Activated naive CD4-positive, alpha-beta T cell treated with anti-CD3 and anti-CD28 coated beads, Interleukin-2, amount 50 U/mL, for 72 hours (primary cell): ENCODE measurements at regions not wholly inside any gene's neighbourhood (a gene's known extent, or its start where the extent isn't known, plus 50 kb on each side); places are given as distances from the start of the nearest gene placed in this dataset.

ENCODE experiments used
- ATAC-seq, 2 donors: fragments of 150-1000 bp; cut with Tn5 transposase; 2 replicates each; pipeline ENCODE4 v1.10.0; 2021; ENCODE audit warnings: mild to moderate bottlenecking in 2 of 2, moderate library complexity in 2 of 2
- DNase-seq, 2 donors: peaks; one replicate each; pipeline ENCODE4 v3.0.0; 2021 to 2022; ENCODE audit warnings: low spot score in 2 of 2
- H3K27ac Mint-ChIP-seq, 2 donors: one replicate each; pipeline ENCODE4 v1.8.0; 2022; ENCODE audit warnings: mild to moderate bottlenecking in 2 of 2, mixed read lengths in 2 of 2
- H3K36me3 Mint-ChIP-seq, 2 donors: one replicate each; pipeline ENCODE4 v1.8.0; 2022; ENCODE audit warnings: mixed read lengths in 2 of 2
- H3K9me3 Mint-ChIP-seq, 2 donors: one replicate each; pipeline ENCODE4 v1.8.0; 2022; ENCODE audit warnings: mixed read lengths in 2 of 2

- ATAC-seq = no peak
These were observed 374.9 kb upstream of the PBX1 start for GRCh38 chr1:164183854-164184635.

GRCh38 chr1:164186881-164187280 lies 372.1 kb upstream of the PBX1 start:
- no peaks in the 10 kb centered on the region for H3K36me3 Mint-ChIP-seq
- DNase-seq (no peak), ATAC-seq (no peak)
- peaks cover 25 to 29% of the 10 kb centered on the region in 2 donors for H3K9me3 Mint-ChIP-seq
- H3K27ac Mint-ChIP-seq = no peak overlapping the region

More at GRCh38 chr1:164183854-164184635, 374.9 kb upstream of the PBX1 start:
- Mint-ChIP-seq H3K9me3 (peaks cover 30 to 38% of the 10 kb centered on the region in 2 donors), H3K27ac (no peak overlapping the region), H3K36me3 (peaks cover 0 to 8% of the 10 kb centered on the region in 2 donors)
- DNase-seq = no peak

- Mint-ChIP-seq H3K27ac (no peak overlapping the region), H3K9me3 (peaks cover 26 to 28% of the 10 kb centered on the region in 2 donors), H3K36me3 (no peaks in the 10 kb centered on the region)
- ATAC-seq = no peak
- DNase-seq = no peak
These were observed 370.5 kb upstream of the PBX1 start for GRCh38 chr1:164188497-164188896.

- Mint-ChIP-seq H3K27ac (no peak overlapping the region), H3K9me3 (peaks cover 25% of the 10 kb centered on the region in 2 donors), H3K36me3 (no peaks in the 10 kb centered on the region)
- ATAC-seq = no peak
- no peak for DNase-seq
These were observed 367.8 kb upstream of the PBX1 start for GRCh38 chr1:164191191-164191590.

GRCh38 chr1:164210211-164210739 lies 348.7 kb upstream of the PBX1 start:
- Mint-ChIP-seq H3K36me3 (no peaks in the 10 kb centered on the region), H3K9me3 (peaks cover under 1 to 7% of the 10 kb centered on the region in 2 donors)
- ATAC-seq = no peak

GRCh38 chr1:164223378-164223777 lies 335.6 kb upstream of the PBX1 start:
- Mint-ChIP-seq H3K36me3 (peaks cover 0 to 7% of the 10 kb centered on the region in 2 donors), H3K27ac (no peak overlapping the region), H3K9me3 (peaks cover 18 to 21% of the 10 kb centered on the region in 2 donors)
- ATAC-seq = no peak
- no peak for DNase-seq

More at GRCh38 chr1:164210211-164210739, 348.7 kb upstream of the PBX1 start:
- no peak for DNase-seq
- no peak overlapping the region for H3K27ac Mint-ChIP-seq

- H3K36me3 Mint-ChIP-seq = no peaks in the 10 kb centered on the region
- no peak overlapping the region for H3K27ac Mint-ChIP-seq
- peaks cover 15 to 17% of the 10 kb centered on the region in 2 donors for H3K9me3 Mint-ChIP-seq
- DNase-seq (no peak), ATAC-seq (no peak)
These were observed 334.0 kb upstream of the PBX1 start for GRCh38 chr1:164225011-164225410.

- Mint-ChIP-seq H3K9me3 (peaks cover 15 to 17% of the 10 kb centered on the region in 2 donors), H3K36me3 (no peaks in the 10 kb centered on the region), H3K27ac (no peak overlapping the region)
- DNase-seq = no peak
- ATAC-seq = no peak
These were observed 332.0 kb upstream of the PBX1 start for GRCh38 chr1:164226977-164227376.

- Mint-ChIP-seq H3K27ac (no peak overlapping the region), H3K9me3 (peaks cover 11 to 21% of the 10 kb centered on the region in 2 donors), H3K36me3 (no peaks in the 10 kb centered on the region)
- no peak for DNase-seq
- ATAC-seq = no peak
These were observed 330.1 kb upstream of the PBX1 start for GRCh38 chr1:164228928-164229327.

- Mint-ChIP-seq H3K36me3 (no peaks in the 10 kb centered on the region), H3K27ac (no peak overlapping the region), H3K9me3 (peaks cover 3 to 10% of the 10 kb centered on the region in 2 donors)
- DNase-seq = no peak
- ATAC-seq = no peak
These were observed 325.8 kb upstream of the PBX1 start for GRCh38 chr1:164233149-164233548.

GRCh38 chr1:164240081-164240480 lies 318.9 kb upstream of the PBX1 start:
- Mint-ChIP-seq H3K27ac (no peak overlapping the region), H3K36me3 (no peaks in the 10 kb centered on the region), H3K9me3 (peaks cover 4% of the 10 kb centered on the region in 2 donors)
- ATAC-seq = no peak
- no peak for DNase-seq

GRCh38 chr1:164250365-164250764 lies 308.6 kb upstream of the PBX1 start:
- Mint-ChIP-seq H3K36me3 (peaks cover 0 to 4% of the 10 kb centered on the region in 2 donors), H3K9me3 (peaks cover 24 to 35% of the 10 kb centered on the region in 2 donors), H3K27ac (no peak overlapping the region)
- ATAC-seq (no peak), DNase-seq (no peak)

GRCh38 chr1:164256456-164256855 lies 302.5 kb upstream of the PBX1 start:
- H3K36me3 Mint-ChIP-seq = no peaks in the 10 kb centered on the region
- ATAC-seq (no peak), DNase-seq (no peak)
- peaks cover 22 to 37% of the 10 kb centered on the region in 2 donors for H3K9me3 Mint-ChIP-seq
- H3K27ac Mint-ChIP-seq = no peak overlapping the region

GRCh38 chr1:164261691-164262240 lies 297.2 kb upstream of the PBX1 start:
- ATAC-seq = no peak
- DNase-seq = no peak
- Mint-ChIP-seq H3K27ac (no peak overlapping the region), H3K9me3 (peaks cover 15 to 17% of the 10 kb centered on the region in 2 donors), H3K36me3 (peaks cover 0 to 5% of the 10 kb centered on the region in 2 donors)

- H3K27ac Mint-ChIP-seq = no peak overlapping the region
- H3K9me3 Mint-ChIP-seq = peaks cover 10 to 13% of the 10 kb centered on the region in 2 donors
- DNase-seq (no peak), ATAC-seq (no peak)
- peaks cover 0 to 5% of the 10 kb centered on the region in 2 donors for H3K36me3 Mint-ChIP-seq
These were observed 295.4 kb upstream of the PBX1 start for GRCh38 chr1:164263540-164263939.

GRCh38 chr1:164265232-164265631 lies 293.8 kb upstream of the PBX1 start:
- no peak overlapping the region for H3K27ac Mint-ChIP-seq
- peaks cover 4 to 9% of the 10 kb centered on the region in 2 donors for H3K9me3 Mint-ChIP-seq
- peaks cover 0 to 5% of the 10 kb centered on the region in 2 donors for H3K36me3 Mint-ChIP-seq
- ATAC-seq (no peak), DNase-seq (no peak)

GRCh38 chr1:164272156-164272555 lies 286.8 kb upstream of the PBX1 start:
- Mint-ChIP-seq H3K36me3 (no peaks in the 10 kb centered on the region), H3K9me3 (peaks cover 12 to 18% of the 10 kb centered on the region in 2 donors), H3K27ac (no peak overlapping the region)
- DNase-seq (no peak), ATAC-seq (no peak)
